ENCODE measurements at regions not wholly inside any gene's neighbourhood (a gene's known extent, or its start where the extent isn't known, plus 50 kb on each side); places are given as distances from the start of the nearest gene placed in this dataset.

GRCh38 chr2:67871686-67872412 lies 191.0 kb downstream of the C1D start:
- TF ChIP-seq CTCF (IDR thresholded peaks at IDR 0.05): no peak
- TF ChIP-seq POLR2A (IDR thresholded peaks at IDR 0.05): no peak
